HG03354 (cell line): ENCODE measurements at regions not wholly inside any gene's neighbourhood (a gene's known extent, or its start where the extent isn't known, plus 50 kb on each side); places are given as distances from the start of the nearest gene placed in this dataset.

Experiments
- ATAC-seq: cut with Tn5 transposase; IDR thresholded peaks from one replicate; pipeline ENCODE4 v1.9.1; 2021; ENCODE audit warnings: mild to moderate bottlenecking; ENCODE audit not compliant: unreplicated experiment, poor library complexity, severe bottlenecking

GRCh38 chr4:41358647-41359421 lies 102.1 kb downstream of the UCHL1 start:
- ATAC-seq = no peak

- no peak for ATAC-seq
Observed at GRCh38 chr4:41359422-41359775, 102.7 kb downstream of the UCHL1 start.

- no peak for ATAC-seq
Observed at GRCh38 chr4:41359836-41360213, 103.1 kb downstream of the UCHL1 start.

GRCh38 chr4:41360214-41360920 lies 103.6 kb downstream of the UCHL1 start:
- peak; percentile 45 for ATAC-seq

- peak; percentile 18 for ATAC-seq
Observed at GRCh38 chr4:41360921-41361793, 104.4 kb downstream of the UCHL1 start.

- no peak for ATAC-seq
Observed at GRCh38 chr4:41361794-41362526, 105.2 kb downstream of the UCHL1 start.

- ATAC-seq = no peak
Observed at GRCh38 chr4:41362621-41363383, 106.1 kb downstream of the UCHL1 start.

GRCh38 chr4:41363384-41363981 lies 106.8 kb downstream of the UCHL1 start:
- ATAC-seq = no peak

- ATAC-seq = no peak
Observed at GRCh38 chr4:41364876-41365275, 108.1 kb downstream of the UCHL1 start.

- ATAC-seq = no peak
Observed at GRCh38 chr4:41365681-41366080, 109.0 kb downstream of the UCHL1 start.

- no peak for ATAC-seq
Observed at GRCh38 chr4:41366911-41367517, 110.3 kb downstream of the UCHL1 start.

- ATAC-seq = no peak
Observed at GRCh38 chr4:41369680-41370079, 113.0 kb downstream of the UCHL1 start.

GRCh38 chr4:41373221-41373620 lies 116.5 kb downstream of the UCHL1 start:
- ATAC-seq = no peak

- no peak for ATAC-seq
Observed at GRCh38 chr4:41374490-41374889, 117.8 kb downstream of the UCHL1 start.

- ATAC-seq = no peak
Observed at GRCh38 chr4:41375561-41375960, 118.8 kb downstream of the UCHL1 start.

- ATAC-seq = no peak
Observed at GRCh38 chr4:41377196-41377595, 120.5 kb downstream of the UCHL1 start.

- ATAC-seq = no peak
Observed at GRCh38 chr4:41379230-41379629, 122.5 kb downstream of the UCHL1 start.

GRCh38 chr4:41380511-41381157 lies 123.9 kb downstream of the UCHL1 start:
- no peak for ATAC-seq
